GM19193 (cell line): ENCODE measurements at regions not wholly inside any gene's neighbourhood (a gene's known extent, or its start where the extent isn't known, plus 50 kb on each side); places are given as distances from the start of the nearest gene placed in this dataset.

ENCODE experiments used
- POLR2A ChIP-seq: IDR thresholded peaks from 4 replicates; pipeline ENCODE4 v1.6.1; 2011; ENCODE audit not compliant: insufficient read depth, insufficient read length; ENCODE audit errors: extremely low read depth

DNA sequence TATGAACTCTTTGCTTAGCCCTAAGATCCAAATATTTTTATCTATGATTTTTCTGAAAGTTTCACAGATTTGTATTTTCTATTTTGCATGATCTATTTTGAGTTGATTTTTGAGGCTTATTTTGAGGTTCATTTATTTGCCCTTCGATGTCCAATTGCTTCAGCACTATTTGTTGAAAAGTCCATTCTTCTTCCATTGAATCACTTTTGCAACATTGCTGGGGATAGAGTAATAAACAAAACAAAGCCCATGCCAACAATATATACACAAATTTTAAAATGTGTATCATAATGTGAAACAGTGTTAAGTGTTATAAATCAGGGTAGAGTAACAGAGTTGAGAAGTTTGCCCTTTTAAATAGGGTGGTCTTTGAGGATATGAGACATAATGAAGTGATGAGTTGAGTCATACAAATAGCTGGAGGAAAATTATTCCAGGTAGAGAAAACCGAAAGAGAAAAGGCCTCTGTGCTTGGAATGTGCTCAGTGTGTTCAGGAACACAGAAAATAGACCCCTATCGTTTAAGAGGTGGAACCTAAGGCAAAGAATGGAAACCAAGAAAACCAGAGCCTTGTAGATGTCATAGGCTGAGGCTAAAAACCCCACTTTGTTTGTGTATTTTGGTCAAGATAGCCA, 172.7 kb upstream of the NR5A2 start:
- TF ChIP-seq POLR2A = no peak

DNA sequence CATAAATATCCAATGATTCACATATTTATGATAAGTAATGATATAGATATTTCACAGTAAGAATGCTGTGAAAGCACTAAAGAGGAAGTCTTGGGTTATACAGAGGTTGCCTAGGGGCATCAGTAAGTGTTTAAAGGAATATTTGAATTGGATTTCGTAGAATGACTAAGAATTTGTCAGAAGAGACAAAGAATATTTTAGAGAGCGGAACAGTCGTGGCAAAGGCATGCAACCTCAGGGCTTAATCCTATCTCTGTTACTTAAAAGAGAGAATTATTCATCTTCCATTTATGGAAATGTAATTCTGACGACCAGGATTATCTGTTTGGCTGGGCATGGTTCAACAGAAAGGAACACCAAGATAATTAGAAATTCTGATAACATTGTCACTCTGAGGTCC, 171.9 kb upstream of the NR5A2 start:
- no peak for TF ChIP-seq POLR2A

DNA sequence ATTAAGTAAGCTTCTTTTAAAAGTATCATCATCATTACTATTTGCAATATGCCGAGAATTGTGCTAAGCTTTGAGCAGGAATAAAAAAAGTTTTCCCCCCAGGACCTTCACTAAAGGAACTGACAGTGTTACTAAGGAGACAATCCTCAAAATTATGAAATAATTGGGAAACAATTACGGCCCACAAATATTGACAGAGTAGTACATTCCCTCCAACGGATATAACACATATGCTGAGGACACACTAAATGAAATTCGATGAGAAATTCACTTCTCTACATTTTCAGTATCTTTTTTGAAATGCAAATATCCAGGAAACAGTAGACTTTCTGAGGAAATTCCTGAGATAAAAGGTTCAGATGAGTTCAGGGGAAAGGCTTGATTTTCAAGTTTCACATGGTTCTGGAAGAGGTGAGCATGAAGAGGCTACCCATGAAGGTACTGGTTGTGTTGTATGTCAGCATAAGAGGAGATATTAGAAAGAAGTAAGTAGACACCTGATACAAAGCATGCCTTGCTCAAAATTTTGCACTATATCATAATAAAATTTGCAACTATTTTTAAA, 171.2 kb upstream of the NR5A2 start:
- TF ChIP-seq POLR2A = no peak

DNA sequence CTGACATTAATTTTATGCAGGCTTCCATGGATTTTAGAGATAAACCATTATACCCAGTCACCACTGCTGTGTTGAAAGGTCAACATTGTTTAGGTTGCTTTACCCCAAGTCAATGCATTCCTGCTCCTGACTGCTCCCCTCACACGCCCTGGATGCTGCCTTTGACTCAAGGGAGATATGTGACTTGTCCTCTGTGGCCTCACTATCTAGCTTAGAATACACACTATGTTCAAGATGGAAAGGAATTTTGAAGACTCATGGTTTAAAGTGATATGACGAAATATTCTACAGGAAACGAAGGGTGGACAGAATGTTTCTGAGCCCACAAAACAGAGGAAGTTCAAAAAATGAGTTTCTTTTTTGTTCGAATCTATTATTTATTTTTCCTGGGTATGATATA, 170.4 kb upstream of the NR5A2 start:
- no peak for TF ChIP-seq POLR2A

DNA sequence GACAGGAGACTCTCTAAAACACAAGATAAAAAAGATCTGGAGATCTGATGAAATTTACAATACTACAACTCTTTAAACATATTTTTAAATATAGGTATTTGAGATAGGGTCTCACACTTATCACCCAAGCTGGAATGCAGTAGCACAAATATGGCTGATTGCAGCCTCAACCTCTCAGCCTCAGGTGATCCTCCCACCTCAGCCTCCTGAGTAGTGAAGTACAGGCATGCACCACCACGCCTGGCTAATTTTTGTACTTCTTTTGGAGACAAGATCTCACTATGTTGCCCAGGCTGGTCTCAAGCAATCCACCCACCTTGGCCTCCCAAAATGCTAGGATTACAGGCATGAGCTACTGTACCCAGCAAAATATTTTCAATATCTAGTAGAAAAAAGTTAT, 170.0 kb upstream of the NR5A2 start:
- TF ChIP-seq POLR2A = no peak

DNA sequence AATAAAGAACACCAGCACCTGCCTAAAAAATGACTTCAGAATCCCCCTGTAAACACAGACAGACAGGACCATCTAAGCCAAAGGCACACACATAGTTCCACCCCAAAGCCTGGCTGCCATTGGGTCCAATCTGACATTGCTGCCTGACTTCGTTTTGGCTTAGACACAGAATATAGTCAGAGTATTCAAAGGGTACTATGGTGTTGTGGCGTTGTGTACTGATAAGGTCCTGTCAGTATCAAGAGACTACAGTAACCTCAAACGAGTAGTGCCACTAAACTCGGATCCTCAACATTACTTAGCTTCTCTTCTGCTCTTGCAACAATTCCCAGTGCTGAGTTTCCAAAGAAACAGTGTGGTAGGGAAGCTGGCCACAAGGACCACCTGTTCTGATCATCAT, 169.3 kb upstream of the NR5A2 start:
- no peak for TF ChIP-seq POLR2A

DNA sequence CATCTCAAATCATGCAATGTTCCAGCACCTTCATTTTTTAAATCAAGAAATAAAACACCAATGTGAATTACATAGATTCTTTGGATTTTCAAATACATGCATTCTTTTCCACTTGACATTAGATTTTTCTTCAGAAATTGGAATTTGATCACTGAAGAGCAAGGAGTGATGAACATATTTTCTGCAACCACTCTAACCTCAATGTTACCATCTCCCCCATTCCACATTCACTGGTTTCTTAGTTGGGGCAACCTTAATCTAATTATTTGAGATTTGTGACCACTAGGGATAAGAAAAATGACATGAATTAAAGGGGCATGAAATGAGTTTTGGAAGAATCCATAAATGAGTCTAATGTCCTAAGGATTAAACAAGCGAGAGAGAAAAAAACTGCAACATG, 168.7 kb upstream of the NR5A2 start:
- no peak for TF ChIP-seq POLR2A

DNA sequence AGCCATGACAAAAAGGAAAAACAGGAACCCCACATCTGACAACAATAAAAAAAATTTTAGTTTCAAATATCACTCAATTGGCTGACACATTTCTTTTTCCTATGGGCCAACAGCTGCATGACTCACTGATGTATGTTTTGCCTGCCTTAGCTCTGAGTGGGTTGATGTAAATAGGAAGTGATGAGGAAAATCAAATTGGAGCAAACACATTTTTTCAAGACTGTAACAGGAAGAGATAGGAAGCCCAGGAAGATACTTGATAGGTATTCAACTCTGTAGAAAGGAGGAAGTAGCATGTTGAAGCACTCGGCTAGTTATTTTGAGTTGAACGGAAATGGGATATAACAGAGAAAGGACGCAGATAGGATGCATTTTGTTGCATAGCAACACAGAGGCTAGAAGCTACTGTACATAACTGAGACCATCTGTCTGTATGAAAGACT, 168.0 kb upstream of the NR5A2 start:
- no peak for TF ChIP-seq POLR2A

DNA sequence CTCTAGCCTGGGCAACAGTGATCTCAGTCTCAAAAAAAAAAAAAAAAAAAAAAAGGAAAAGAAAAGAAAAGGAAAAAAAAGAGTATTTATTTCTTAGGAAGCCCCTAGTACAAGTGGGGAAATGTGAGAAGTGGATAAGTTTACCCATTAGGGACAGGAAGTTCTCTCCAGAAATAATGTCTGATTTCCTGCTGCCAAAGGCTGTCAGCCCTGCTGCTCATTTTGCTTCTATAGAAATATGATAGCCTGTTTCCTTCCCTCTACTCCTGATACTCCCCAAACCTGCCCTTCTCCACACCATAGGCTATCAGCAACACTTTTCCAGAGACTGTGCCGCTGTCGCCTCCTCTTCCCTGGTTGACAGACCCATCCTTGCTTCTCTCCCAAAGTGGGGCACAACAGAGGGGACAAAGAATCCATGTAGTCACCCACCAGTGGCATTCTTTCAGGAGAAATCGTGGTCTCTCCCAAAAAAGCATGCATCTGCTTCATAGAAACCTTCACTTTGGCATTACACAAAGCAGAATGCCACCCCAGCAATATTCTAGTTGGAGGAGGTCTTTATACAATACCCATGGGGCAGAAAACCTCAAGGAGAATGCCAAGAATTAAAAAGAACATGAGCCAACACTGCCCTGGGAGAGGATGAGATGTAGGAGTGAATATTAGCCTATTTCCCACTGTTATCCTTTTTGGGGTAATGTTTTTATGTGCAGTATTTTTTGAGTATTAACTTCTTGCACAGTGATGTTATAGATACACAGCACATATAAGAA, 166.3 kb upstream of the NR5A2 start:
- TF ChIP-seq POLR2A = no peak

DNA sequence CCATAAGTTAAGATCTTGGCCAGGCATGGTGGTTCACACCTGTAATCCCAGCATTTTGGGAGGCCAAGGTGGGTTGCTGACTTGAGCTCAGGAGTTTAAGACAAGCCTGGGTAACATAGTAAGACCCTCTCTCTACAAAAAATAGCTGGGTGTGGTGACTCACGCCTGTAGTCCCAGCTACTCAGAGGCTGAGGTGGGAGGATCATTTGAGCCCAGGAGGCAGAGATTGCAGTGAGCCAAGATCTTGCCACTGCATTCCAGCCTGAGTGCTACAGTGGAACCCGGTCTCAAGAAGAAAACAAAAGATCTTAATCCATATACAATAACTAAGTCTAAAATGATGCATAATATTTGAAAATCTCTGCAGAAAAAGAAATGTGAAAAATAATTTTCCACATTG, 165.5 kb upstream of the NR5A2 start:
- TF ChIP-seq POLR2A = no peak

DNA sequence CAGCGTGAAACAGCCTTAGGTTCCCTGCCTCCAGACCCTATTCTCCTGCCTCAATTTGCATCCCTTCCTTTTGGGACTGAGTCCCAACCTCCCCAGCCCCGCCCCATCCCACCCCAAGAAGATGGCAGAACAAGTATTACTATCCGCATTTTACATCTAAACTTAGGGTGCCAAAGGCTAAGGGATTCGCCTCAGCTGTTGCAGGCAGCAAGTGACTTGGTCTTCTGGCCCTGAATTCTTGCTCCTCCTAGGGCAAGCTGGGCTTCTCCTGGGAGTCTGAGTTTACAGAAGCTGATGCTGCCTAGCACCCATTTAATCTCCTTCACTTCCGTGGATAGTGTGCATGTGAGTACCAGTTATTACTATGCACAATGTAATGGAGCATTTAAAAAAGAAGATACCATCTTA, 161.3 kb upstream of the NR5A2 start:
- TF ChIP-seq POLR2A = no peak

DNA sequence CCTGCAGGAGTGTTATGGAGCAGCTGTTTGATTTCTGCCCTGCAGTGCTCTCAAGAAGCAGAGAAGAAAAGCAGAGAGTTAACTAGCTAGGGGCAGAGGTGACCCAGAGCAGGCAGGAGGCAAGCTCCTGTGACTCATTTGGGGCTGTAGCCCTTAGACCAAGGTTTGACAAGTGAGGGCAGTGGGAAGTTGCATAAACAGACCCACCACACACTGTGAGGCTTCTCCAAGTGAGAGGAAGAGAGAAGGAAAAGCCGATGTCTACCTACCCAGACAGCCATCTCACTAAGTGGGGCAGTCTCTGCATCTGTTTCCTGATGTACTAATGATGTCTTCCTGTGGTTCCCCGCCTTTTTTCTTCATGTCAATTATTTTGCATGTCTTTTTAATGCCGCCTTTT, 159.9 kb upstream of the NR5A2 start:
- no peak for TF ChIP-seq POLR2A

DNA sequence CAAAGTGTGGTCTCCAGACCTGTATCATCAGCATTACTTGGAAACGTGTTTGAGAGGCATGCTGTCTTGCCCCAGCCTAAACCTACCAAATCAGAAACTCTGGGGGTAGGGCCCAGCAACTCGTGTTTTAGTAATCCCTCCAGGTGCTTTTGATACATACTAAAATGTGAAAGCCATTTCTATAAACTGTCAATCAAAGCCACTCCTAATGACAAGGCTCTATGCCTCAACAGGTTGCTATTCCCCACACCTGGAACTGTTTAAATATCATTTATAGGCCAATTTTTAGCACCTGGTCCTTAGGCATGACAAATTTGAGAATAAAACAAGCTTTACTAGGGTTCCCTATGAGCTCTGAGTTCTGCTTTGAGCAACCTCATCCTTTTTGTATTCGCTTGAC, 158.7 kb upstream of the NR5A2 start:
- no peak for TF ChIP-seq POLR2A

DNA sequence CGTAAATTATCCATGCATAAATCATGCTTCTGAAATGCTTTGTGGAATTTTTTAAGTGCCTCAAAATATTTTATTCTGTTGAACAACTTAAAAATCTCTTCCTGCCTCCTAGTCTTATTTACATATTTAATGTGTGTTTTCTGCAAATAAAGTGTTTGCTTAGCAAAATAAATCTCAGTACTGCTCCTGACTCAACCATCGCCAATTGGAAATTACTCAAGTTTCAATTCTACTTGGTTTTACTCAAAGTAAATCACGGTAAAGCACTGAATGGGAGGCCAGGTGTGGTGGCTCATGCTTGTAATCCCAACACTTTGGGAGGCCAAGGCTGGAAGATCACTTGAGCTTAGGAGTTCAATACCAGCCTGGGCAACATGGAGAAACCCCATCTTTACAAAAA, 152.2 kb upstream of the NR5A2 start:
- TF ChIP-seq POLR2A = no peak

DNA sequence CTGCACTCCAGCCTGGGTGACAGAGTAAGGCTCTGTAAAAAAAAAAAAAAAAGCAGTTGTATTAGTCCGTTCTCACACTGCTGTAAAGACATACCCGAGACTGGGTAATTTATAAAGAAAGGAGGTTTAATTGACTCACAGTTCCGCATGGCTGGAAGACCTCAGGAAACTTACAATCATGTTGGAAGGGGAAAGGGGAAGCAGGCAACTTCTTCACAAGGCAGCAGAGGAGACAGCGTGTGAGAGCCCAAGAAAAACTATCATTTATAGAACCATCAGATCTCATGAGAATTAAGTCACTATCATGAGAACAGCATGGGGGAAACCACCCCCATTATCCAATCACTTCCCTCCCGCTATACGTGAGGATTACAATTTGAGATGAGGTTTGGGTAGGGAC, 151.7 kb upstream of the NR5A2 start:
- TF ChIP-seq POLR2A = no peak
